ENCODE measurements at regions not wholly inside any gene's neighbourhood (a gene's known extent, or its start where the extent isn't known, plus 50 kb on each side); places are given as distances from the start of the nearest gene placed in this dataset.

- Histone ChIP-seq H3K4me3 (ENCODE audit: control insufficient read depth in 1 of 2, extremely low read depth in 1 of 2, low read length in 1 of 2) (no peak overlapping the region), H3K27ac (ENCODE audit: low read length) (no peak overlapping the region), H3K36me3 (ENCODE audit: control insufficient read depth in 2 of 2, extremely low read depth in 1 of 2, insufficient read depth in 1 of 2, low read length in 1 of 2) (no peaks in the 10 kb centered on the region), H3K9me3 (no peaks in the 10 kb centered on the region), H3K4me1 (ENCODE audit: control insufficient read depth in 1 of 2, extremely low read depth in 1 of 2, insufficient read depth in 2 of 2, low read length in 2 of 2) (no peaks in the 10 kb centered on the region), H3K27me3 (replicated peaks in 1 of 2; ENCODE audit: control insufficient read depth in 2 of 2, extremely low read depth in 1 of 2, insufficient read depth in 2 of 2, low read length in 1 of 2) (no peaks in the 10 kb centered on the region)
- Mint-ChIP-seq H3K36me3 (no peaks in the 10 kb centered on the region), H3K27me3 (no peaks in the 10 kb centered on the region), H3K9me3 (no peaks in the 10 kb centered on the region), H3K4me1 (no peaks in the 10 kb centered on the region), H3K27ac (no peak overlapping the region), H3K4me3 (no peak overlapping the region)
- ChIA-PET CTCF (no interaction called here), POLR2A (no interaction called here)
- no peak for DNase-seq
- ATAC-seq (replicated peaks in 1 of 4): no peak
These were observed 52.2 kb upstream of the TRHDE start for GRCh38 chr12:72219937-72220336.

Measured in T-cell (primary cell).